HG02840 (cell line): ENCODE measurements at regions not wholly inside any gene's neighbourhood (a gene's known extent, or its start where the extent isn't known, plus 50 kb on each side); places are given as distances from the start of the nearest gene placed in this dataset.
"Not testable (repeated sequence)": the region's sequence is repeated elsewhere in the genome, so short reads cannot be mapped to it uniquely, and the experiment has no call there.

Experiments
- ATAC-seq: cut with Tn5 transposase; IDR thresholded peaks from one replicate; pipeline ENCODE4 v1.9.1; 2021; ENCODE audit warnings: mild to moderate bottlenecking, moderate library complexity, moderate number of reproducible peaks; ENCODE audit not compliant: unreplicated experiment, low FRiP score

DNA sequence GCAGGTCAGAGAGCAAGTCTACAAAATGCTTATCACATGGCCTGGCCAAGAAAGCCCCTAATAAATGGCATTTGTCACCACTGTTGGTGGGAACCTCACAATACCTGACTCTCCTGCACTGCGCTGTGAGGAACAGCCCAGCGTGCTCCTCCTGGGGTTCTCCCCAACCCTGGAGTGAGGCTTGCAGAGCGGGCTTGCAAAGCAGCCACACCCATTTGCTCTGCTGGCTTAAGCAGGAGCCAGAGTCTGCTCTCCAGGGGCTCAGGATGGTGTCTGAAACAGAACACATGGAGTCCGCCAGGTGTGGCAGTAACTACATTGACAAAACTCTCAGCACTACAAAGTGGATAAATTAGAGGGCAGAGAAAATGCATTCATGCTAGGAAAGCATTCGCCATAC is 331.0 kb upstream of the CCL2 start:
- no peak for ATAC-seq

DNA sequence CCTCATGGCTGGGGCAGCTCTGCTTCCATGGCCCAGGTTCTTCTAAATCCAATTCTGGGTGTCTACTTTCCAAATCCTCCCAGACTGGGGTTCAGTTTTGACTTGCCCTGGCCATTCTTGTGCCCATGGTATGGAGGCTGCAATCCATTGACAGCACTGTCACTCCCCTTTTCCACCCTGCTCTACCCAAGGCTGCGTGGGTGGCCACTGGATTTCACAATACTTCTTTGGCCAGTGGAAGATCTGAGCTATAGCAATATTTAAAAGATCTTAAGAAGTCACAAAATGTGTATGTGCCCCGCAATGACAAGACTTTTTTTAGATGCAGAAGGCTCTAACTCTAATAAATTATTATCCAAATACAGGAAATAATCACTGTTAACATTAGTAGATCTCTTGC is 329.4 kb upstream of the CCL2 start:
- ATAC-seq = no peak

DNA sequence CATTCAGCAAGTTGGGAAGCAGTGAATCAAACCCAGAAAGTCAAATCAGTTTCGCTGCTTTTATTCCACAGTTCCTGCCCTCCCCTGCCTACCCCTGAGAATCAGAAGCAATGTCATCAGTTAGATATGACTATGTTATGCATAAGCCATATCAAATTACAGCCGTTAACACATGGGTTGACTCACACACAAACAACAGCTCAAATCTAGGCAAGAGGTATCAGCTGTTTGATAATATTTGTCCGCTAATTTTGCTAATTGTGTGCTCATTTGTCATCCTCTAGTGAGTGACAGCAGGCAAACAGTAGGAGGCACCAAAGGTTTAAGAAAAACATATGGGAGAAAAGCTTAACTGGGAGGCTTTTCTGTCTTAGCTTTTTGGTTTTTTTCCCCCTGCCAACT is 327.4 kb upstream of the CCL2 start:
- ATAC-seq = no peak

DNA sequence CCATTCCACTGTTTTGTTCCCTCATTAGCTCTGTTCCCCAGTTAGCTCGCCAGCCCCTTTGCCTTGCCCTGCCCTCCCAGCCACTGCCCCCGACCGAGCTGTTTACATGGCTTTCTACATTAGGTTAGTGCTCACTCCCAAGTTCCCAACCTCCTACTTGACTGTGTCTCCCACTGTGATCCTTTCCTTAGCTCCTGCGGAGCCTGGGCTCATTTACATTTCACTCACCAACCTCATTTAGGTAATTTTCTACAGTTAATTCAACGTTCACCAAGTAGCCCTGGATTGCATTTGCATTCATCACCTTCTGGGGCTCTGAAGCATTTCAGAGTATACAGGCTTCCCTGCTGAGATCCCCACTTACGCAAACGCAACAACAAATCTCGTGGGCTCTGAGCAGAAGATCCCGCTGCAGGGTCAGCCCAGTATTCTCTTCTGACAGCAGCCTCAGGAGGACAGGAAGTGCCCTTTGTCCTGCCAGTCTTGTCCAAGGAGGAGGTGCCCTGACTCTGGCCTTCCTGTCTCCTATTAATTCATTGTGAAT is 325.8 kb upstream of the CCL2 start:
- ATAC-seq = no peak

DNA sequence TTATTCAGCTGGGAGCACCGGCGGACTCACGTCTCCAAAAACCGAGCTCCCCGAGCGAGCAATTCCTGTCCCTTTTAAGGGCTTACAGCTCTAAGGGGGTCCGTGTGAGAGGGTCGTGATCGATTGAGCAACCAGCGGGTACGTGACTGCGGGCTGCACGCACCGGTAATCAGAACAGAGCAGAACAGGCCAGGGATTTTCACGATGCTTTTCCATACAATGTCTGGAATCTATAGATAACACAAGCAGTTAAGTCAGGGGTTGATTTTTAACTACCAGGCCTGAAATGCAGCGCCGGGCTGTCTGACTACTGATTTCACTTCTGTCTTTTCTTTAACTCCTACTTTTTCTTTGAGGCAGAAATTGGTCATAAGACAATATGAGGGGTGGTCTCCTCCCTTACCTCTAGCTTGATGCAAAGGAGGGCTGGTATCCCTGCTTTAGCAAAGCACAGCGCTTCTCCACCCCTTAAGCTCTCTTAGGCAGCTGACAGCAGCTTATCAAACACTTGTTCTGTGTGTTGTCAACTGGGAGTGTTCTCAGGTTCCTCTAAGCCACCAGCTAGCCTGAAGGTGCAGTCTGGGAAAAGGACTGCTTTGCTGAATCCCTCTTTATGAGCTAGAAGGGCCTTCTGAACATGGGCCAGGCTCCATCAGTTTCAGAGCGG is 323.8 kb upstream of the CCL2 start:
- ATAC-seq = not testable (repeated sequence)

DNA sequence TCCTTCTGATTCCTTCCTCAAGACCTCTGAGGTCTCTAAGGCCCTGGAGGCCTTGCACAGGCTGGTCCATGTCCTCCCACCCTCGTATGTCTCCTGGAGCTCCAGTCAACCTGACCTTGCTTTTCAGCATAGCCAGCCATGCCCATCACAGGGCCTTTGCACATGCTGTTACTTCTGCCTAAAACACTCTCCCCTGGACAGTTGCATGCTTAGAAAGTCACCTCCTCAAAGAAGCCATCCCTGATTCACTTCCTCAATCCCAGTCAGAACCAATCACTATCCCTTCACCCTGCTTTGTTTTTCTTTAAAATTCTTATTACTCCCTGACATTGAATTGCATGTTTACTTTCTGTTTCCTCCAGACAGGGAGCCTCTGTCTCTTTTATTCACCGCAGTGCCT is 322.1 kb upstream of the CCL2 start:
- no peak for ATAC-seq

DNA sequence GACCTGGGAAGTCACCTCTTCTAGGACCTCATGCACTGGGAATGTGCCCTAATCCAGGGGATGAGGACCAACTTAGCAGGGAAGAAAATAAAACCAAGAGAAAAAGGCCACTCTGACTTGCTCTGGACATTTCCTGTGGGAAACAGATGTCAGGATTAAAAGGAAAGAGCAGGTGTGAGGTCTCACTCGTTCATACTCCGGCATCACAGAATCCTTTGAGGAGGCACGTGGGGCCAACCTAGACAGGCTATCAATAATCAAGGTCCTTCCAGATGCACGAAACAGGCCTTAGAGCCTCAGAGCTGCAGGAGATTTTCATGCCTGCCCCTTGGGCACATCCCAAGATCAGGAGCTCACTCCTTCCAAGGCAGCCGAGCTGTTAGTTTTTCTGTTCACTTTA is 321.5 kb upstream of the CCL2 start:
- no peak for ATAC-seq

DNA sequence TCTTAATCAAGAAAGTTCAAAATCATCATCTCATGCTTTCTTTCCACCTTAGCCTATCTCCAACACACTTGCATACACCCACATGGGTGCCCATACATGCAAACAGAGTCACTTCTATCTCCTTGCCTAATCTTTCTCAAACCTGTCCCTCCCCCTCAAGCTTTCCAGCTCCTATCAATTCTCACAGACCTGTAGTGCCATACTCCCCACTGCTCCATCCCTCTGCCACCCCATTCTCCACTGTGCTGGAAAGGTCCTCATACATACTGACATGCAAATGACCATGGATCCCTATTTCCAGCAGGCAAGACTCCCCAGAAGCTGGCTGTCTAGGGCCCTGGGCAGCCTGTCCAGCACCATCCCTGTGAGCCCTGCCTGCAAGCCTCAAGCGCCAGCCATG is 320.4 kb upstream of the CCL2 start:
- no peak for ATAC-seq

DNA sequence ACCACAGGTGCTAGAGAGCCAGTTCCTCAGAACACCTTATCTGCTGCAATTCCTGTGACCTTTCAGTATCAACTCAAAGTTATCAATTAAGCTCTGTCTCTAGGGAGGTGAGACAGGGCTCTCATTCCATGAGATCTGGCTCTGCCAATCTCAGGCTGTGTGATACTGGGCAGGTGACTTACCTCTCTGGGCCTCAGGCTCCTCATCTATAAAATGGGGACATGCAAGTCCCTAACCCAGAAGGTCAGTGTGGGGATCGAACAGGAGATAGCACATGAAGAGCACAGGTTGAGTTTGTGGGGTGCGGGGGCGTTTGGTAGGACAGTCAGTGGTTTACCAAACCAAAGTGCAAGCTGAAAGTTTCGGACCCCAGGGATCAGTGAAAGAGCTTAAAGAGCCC is 319.3 kb upstream of the CCL2 start:
- no peak for ATAC-seq

DNA sequence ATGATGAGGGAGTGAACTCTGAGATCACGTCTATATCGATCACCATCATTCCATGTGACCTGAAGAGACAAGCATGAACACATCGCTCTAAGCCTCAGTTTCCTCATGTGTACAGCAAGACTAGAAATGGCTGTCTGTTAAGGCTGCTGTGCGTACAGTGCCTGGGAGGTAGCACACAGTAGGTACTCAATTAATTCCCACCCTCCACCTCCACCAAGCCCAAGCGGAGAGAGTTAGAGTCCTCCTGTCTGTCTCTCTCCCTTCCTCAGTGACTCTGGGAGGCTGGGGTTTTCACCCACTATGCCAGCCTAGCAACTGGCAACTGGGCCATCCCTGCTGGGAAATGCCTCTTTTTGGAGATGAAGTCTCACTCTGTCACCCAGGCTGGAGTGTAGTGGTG is 318.3 kb upstream of the CCL2 start:
- no peak for ATAC-seq

DNA sequence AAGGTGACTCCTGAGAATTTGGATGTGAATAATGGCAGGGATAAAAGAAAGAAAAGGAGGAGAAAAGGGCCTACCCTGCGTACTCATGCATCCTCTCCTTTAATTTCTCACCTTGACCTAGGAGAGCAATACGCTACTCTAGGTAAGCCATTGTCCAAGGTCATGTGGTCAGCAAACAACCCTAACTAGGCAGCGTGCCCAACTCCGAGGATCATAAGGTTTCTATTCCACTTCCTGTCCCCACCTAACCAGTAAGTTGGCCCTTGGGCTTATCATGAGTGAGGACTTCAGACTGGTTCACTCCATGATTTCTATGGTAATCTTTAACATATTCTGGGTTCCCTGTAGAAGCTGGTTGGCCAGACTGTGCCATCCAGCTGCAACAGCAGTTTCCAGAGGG is 315.1 kb upstream of the CCL2 start:
- ATAC-seq = no peak

DNA sequence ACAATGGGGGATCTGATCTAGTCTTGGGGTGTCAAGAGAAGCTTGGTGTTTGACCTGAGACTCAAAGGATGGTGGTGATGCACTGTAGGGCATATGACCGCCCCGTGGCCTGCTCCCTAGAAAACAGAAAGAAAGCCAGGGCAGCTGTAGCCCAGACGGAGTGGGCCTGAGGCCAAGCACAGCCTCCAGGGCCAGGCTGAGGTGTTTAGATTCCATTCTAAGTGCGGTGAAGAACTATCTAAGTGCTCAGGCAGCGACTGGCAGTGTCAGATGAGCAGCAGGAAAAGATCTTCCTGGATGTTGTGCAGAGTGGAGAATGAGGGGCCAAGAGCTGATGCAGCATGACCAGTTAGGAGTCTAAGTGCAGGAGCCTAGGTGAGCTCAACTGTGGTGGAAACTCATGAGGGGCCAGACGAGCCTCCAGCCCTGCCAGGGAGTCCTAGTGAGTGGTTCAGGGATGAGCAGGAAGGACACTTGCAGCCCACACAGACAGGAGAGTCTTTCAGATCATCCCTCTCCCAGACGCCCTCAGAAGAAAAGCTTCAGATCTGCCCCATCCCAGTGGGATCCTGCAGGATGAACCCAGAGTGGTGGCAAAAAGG is 314.2 kb upstream of the CCL2 start:
- no peak for ATAC-seq

DNA sequence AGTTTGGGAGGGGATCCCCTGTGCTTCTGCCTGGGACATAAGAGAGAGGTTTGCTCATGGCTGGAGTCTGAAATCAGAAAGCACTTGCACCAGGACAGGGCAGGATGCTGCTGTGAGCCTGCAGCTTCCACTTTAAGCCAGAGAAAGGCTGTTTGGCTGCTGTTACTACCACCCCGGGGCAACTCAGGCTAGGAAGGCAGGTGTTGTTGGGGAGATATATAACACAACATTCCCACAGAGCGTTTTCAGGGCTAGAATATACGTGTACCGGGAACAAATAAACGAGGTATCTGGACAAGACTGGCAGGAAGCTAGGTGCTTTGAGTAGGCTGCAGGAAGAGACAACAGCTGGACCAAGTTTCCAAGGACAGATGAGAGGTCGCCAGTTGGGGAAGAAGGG is 313.3 kb upstream of the CCL2 start:
- ATAC-seq = no peak

DNA sequence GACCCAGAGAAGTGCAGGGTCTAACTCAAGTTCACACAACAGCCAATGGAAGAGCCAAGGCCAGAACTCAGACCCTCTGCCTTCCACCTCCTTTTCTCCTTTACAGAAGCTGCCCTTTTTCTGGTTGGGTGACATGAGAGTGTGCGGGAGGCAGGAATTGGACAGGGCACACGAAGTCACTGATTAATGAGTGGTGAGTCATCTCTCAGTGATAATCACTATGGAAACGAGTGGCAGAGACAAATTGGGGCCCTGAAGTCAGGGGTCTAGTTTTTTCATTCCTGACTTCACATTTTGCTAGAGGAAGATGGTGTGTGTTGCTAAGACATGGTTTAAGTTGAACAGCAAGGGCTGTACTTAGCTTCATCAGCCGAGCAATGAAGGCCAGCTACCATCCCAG is 312.7 kb upstream of the CCL2 start:
- no peak for ATAC-seq

DNA sequence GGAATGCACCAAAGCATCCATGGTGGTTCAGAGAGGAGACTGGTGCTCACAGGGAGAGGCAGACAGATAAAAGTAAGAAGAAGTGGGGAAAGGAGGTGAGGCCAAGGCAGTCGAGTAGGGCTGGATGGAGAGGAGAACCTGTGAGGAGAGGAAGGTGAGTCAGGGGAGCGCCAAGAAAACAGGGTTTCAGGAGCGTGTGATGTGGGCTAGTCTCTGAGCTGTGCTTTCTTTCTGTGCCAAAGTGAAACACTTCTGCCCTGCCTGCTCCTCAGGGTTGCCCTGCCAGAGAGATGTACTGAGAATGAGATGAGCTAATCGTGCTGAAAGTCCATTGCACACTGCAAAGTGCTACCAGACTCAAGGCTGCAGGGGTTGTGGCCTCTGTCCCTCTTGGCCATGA is 310.7 kb upstream of the CCL2 start:
- no peak for ATAC-seq

DNA sequence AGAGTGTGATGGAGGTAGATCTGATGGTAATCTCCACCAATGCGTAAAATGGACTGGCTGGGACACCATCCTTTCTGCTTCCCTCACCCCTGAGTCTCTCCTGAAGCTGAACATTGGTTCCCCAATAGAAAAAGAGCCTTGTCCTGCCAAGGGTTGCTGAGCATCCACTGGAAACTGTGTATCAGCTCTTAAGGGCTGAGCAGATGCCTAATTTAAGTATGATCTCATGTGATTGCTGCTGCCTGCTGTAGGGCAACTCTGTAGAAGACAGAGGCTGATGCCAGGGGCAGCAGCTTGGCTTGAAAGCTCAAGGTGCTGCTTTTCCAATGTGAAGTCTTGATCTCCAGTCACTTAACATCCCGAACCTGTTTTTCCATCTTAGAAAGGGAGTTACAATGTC is 310.3 kb upstream of the CCL2 start:
- ATAC-seq = no peak

DNA sequence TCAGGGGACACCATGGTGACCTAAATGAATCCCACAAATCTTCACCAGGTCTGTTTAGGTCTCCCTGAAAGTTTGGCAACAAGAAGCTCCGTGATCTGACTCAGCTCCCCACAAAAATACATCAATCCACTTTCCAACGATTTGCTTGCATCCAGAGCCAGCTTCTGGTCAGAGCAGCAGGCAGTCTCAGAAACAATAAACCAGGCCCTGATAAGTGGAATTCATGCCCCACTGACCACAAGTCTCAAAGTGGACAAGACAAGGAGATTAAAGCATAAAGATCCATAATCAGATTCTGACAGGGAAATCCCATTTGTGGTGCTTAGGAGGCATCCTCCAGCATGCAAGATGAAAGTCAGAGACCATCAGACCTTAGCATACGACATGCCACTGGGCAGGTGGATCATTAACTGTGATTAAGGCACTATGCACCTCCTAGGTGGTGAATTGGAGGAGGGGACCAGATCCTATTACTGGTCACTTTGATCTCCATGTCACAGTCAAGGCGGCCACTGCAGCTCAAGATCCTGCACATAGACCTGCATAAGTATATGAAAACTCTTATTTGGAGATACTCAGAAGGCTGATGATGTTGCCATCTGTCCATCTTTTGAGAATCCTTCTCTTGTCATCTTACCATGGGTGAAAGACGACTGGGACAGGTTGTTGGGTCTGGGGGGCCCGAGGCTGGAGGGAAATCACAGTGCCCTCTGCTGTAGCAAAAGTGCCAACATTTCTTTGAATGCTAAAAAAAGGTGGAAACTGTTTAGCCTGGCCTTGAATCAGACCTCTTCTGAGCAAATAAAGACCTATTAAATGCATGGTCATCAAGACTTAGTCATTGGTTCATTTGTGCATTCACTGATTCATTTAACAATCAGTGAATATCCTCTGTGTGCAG is 309.2 kb upstream of the CCL2 start:
- ATAC-seq = no peak

DNA sequence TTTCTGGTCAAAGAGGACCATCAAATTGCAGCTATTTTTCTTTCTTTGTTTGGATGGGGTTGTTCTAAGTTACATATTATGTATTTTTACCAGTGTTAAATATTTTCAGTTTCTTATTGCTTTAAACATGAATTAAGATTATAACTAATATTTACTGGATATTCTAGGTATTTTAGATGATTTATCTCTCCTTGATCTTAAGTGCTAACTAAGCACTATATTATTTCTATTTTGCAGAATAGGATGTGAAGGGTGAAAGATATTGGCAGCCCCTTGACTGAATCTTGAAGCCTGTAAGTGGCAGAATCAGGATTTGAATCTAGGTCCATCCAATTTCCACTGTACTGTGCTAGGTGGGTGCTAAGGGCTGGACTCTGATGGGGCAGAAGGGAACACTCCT is 307.3 kb upstream of the CCL2 start:
- ATAC-seq = no peak

DNA sequence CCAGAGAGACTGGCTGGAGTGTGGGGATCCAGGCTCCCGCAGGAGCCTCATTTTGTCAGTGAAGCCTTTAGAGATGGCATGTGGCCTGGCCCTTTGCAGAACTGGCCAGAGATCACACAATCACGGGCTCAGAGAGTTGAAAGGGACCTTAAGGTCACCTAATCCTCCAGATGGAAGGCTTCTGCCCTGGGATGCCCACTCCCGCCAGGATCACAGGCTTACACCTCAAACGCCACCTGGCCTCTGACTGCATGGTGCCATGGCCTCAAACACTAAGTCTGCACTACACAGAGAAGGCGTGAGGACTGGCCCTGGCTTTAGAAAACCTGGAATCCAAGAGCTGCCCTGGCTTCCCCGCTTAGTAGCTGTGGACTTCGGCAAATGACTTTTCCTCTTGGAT is 306.8 kb upstream of the CCL2 start:
- ATAC-seq = no peak

DNA sequence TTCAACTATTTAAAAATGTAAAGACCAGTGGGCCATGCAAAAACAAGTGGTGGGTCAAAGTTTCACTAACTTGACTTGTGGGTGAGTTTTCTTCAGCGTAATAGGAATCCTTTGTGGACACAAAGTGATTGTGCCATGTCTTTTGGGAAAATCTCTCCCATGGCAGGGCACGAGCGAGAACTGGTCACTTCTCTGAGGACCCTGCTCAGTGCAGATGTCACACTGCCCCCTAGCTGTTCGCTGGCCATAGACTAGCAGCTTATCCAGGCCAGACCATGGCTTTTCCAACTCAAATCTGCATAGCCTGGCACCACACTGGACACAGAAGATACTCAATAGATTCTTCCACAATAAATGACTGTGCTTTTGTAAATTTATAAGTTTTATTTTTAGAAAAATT is 306.0 kb upstream of the CCL2 start:
- no peak for ATAC-seq

DNA sequence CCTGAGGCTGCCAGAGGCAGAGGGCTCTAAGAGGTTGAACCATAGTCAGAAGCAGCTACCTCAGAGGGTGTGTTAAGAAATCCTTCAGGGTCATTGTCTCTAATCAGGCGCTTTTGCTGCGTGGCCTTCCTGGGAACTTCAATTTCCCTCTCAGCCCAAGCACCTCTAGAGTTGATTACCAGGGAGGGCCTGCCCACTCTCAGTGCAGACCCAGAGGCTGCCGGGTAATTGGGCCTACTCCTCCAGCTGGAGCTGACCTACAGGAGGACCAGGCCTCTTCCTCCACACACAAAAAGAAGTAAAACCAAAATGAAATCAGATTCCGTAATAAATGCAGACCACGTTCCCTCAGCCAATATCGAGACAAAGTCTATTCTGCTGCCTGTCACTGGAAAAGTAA is 305.0 kb upstream of the CCL2 start:
- no peak for ATAC-seq
